ENCODE measurements at regions not wholly inside any gene's neighbourhood (a gene's known extent, or its start where the extent isn't known, plus 50 kb on each side); places are given as distances from the start of the nearest gene placed in this dataset.

DNA sequence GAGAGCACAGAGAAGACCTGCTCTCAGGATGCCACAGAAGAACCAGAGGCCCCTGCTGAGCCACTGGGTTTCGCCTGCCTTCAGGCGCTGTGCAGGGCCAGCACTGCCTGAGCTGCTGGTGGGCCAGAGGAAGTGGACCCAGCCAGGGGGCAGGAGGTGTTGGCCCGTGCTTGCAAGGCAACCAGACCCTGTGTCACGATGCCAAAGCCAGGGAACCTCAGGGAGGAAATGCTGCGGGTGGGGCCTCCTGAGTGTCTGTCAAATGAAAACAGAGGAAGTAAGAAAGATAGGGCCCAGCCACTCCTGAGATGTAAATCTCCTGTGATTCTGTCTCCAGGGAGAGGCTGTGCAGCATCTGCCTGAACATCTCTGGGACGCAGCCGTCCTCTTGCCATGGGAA, 58.1 kb upstream of the ADORA2B start:
- Histone ChIP-seq H3K79me2 (ENCODE audit: control insufficient read depth, insufficient read depth, low read length) (no peaks in the 10 kb centered on the region), H3K9me3 (replicated peaks; ENCODE audit: control insufficient read depth, insufficient read depth, low read length) (no peaks in the 10 kb centered on the region; the same call in 2 of the 3 replicates), H3K27me3 (replicated peaks in 1 of 2; ENCODE audit: control insufficient read depth in 2 of 2, insufficient read depth in 2 of 2, low read length in 1 of 2) (no peaks in the 10 kb centered on the region), H4K20me1 (ENCODE audit: control insufficient read depth, insufficient read depth) (no peaks in the 10 kb centered on the region), H3K9ac (ENCODE audit: control insufficient read depth, insufficient read depth, low read length) (no peak overlapping the region), H3K27ac (ENCODE audit: control insufficient read depth, insufficient read depth) (no peak overlapping the region), H3K4me3 (no peak overlapping the region), H3K4me2 (ENCODE audit: control insufficient read depth, insufficient read depth) (no peak overlapping the region), H3K4me1 (ENCODE audit: control insufficient read depth, insufficient read depth, low read length) (no peaks in the 10 kb centered on the region), H3K36me3 (ENCODE audit: control insufficient read depth in 2 of 2, insufficient read depth in 2 of 2, low read length in 1 of 2) (no peaks in the 10 kb centered on the region), H2AFZ (ENCODE audit: control insufficient read depth, low read depth, low read length) (peak overlapping the region; percentile 17; the same call in 1 of the 2 replicates)
- SMC1A ChIA-PET (ENCODE audit: uncharacterized antibody, unreplicated experiment) = no interaction called here
- BruUV-seq (replicated peaks) = no TSS peak
- DNase-seq (ENCODE audit: low read depth, low spot score) (no peak), FAIRE-seq (no peak), ATAC-seq (peak; percentile 19)
- in situ Hi-C loops (cut with MboI) = no loop called here
- CTCF ChIA-PET = no interaction called here
- TF ChIP-seq NR2C1 (IDR thresholded peaks at IDR 0.05) = no peak
- TF ChIP-seq, protein P1, sequence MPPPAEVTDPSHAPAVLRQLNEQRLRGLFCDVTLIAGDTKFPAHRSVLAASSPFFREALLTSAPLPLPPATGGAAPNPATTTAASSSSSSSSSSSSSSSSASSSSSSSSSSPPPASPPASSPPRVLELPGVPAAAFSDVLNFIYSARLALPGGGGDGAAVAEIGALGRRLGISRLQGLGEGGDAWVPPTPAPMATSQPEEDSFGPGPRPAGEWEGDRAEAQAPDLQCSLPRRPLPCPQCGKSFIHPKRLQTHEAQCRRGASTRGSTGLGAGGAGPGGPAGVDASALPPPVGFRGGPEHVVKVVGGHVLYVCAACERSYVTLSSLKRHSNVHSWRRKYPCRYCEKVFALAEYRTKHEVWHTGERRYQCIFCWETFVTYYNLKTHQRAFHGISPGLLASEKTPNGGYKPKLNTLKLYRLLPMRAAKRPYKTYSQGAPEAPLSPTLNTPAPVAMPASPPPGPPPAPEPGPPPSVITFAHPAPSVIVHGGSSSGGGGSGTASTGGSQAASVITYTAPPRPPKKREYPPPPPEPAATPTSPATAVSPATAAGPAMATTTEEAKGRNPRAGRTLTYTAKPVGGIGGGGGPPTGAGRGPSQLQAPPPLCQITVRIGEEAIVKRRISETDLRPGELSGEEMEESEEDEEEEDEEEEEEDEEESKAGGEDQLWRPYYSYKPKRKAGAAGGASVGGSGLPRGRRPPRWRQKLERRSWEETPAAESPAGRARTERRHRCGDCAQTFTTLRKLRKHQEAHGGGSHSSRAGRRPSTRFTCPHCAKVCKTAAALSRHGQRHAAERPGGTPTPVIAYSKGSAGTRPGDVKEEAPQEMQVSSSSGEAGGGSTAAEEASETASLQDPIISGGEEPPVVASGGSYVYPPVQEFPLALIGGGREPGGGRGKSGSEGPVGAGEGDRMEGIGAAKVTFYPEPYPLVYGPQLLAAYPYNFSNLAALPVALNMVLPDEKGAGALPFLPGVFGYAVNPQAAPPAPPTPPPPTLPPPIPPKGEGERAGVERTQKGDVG (CRISPR knock-in tag; IDR thresholded peaks at IDR 0.05) = no peak
- TF ChIP-seq SREBF1 (IDR thresholded peaks at IDR 0.05; ENCODE audit: low read length) = no peak
- no peak for TF ChIP-seq STAT1 (conservative IDR thresholded peaks at IDR 0.05)
- intact Hi-C loops (cut with micrococcal nuclease; ENCODE audit: unreplicated experiment) = no loop called here
- 14% methylated on average over 7 of the region's 7 CpGs for WGBS (ENCODE audit: insufficient coverage, insufficient replicate concordance, low lambda C conversion rate, missing lambda C conversion rate)
- POLR2A ChIA-PET = no interaction called here
- RAD21 ChIA-PET (ENCODE audit: unreplicated experiment) = no interaction called here

DNA sequence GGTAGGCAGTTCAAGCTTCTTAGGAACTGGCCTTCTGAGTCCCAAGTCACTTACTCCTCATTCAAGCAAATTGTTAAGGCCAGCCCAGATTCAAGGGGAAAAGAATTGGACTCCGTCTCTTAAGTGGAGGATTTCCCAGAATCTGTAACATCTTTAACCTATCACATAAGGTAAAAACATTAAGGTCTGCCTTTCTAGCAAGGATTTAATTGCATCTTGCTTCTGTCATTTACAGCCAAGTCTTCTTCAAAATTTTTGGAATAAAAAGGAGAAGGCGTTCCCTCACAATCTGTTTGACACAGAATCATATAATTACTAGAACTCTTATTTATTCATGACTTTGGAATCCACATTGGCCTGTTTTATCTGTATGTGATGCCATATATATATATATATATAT, 56.5 kb upstream of the ADORA2B start:
- Histone ChIP-seq H3K27me3 (replicated peaks in 1 of 2; ENCODE audit: control insufficient read depth in 2 of 2, insufficient read depth in 2 of 2, low read length in 1 of 2) (no peaks in the 10 kb centered on the region), H2AFZ (ENCODE audit: control insufficient read depth, low read depth, low read length) (no peak overlapping the region), H3K9ac (ENCODE audit: control insufficient read depth, insufficient read depth, low read length) (no peak overlapping the region), H4K20me1 (ENCODE audit: control insufficient read depth, insufficient read depth) (no peaks in the 10 kb centered on the region), H3K4me1 (ENCODE audit: control insufficient read depth, insufficient read depth, low read length) (no peaks in the 10 kb centered on the region), H3K4me3 (no peak overlapping the region), H3K9me3 (replicated peaks; ENCODE audit: control insufficient read depth, insufficient read depth, low read length) (no peaks in the 10 kb centered on the region; the same call in 2 of the 3 replicates), H3K4me2 (ENCODE audit: control insufficient read depth, insufficient read depth) (no peak overlapping the region), H3K27ac (ENCODE audit: control insufficient read depth, insufficient read depth) (no peak overlapping the region), H3K79me2 (ENCODE audit: control insufficient read depth, insufficient read depth, low read length) (no peaks in the 10 kb centered on the region), H3K36me3 (ENCODE audit: control insufficient read depth in 2 of 2, insufficient read depth in 2 of 2, low read length in 1 of 2) (no peaks in the 10 kb centered on the region)
- BruUV-seq (replicated peaks) = no TSS peak
- no peak for DNase-seq (ENCODE audit: low read depth, low spot score)
- ATAC-seq = no peak
- in situ Hi-C loops (cut with MboI) = no loop called here
- no peak for TF ChIP-seq SMC3 (IDR thresholded peaks at IDR 0.05; ENCODE audit: borderline replicate concordance, low read length)
- TF ChIP-seq LARP7 (IDR thresholded peaks at IDR 0.05) = no peak
- no peak for TF ChIP-seq HCFC1 (IDR thresholded peaks at IDR 0.05; ENCODE audit: low read length)
- TF ChIP-seq CREM (IDR thresholded peaks at IDR 0.05; ENCODE audit: low read depth) = no peak
- TF ChIP-seq ZNF217 (IDR thresholded peaks at IDR 0.05) = no peak
- FAIRE-seq = no peak
- ChIA-PET CTCF (no interaction called here), POLR2A (no interaction called here), SMC1A (ENCODE audit: uncharacterized antibody, unreplicated experiment) (no interaction called here), RAD21 (ENCODE audit: unreplicated experiment) (no interaction called here)
- intact Hi-C loops (cut with micrococcal nuclease; ENCODE audit: unreplicated experiment) = no loop called here
- WGBS (ENCODE audit: insufficient coverage, insufficient replicate concordance, low lambda C conversion rate, missing lambda C conversion rate) = 86% methylated on average over 2 of the region's 2 CpGs

All from GM12878 (cell line).